ENCODE measurements at regions not wholly inside any gene's neighbourhood (a gene's known extent, or its start where the extent isn't known, plus 50 kb on each side); places are given as distances from the start of the nearest gene placed in this dataset.

DNA sequence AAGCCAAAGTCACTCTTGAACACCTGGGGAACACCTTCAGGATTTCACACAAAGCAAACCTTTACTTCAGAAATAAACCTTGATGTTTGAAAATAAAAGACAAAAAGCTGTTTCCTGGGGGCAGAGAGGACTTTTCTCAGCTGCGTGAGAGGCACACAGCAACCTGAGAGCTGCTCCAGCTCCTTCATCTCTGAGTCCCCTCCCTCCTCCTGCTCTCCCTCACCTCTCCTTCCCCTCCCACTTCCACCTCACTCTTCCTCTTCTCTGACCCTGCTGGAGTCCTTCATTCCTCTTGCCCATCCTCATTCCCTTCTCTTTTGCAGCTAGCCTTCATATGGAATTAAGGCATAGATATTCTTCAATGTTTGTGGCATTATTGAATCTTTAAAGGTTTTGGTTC, 208.4 kb downstream of the OMA1 start:
- no peaks in the 10 kb centered on the region for H3K36me3 ChIP-seq (ENCODE audit: low read depth)
- no peak overlapping the region for H2AFZ ChIP-seq
- no peaks in the 10 kb centered on the region for H3K9me2 ChIP-seq (ENCODE audit: insufficient read depth)
- DNase-seq: no peak
- no peaks in the 10 kb centered on the region for H3K79me2 ChIP-seq (ENCODE audit: low read depth)
- ChIA-PET POLR2A (ENCODE audit: unreplicated experiment) (no interaction called here), CTCF (no interaction called here)
- H3F3A ChIP-seq (ENCODE audit: insufficient read depth, low read depth): no peaks in the 10 kb centered on the region
- H3K4me2 ChIP-seq: no peak overlapping the region
- no peak overlapping the region for H3K4me3 ChIP-seq
- H3K4me1 ChIP-seq (replicated peaks; ENCODE audit: insufficient read depth): no peaks in the 10 kb centered on the region
- no peaks in the 10 kb centered on the region for H4K20me1 ChIP-seq (ENCODE audit: insufficient read depth)
- TF ChIP-seq EZH2 (IDR thresholded peaks at IDR 0.05; ENCODE audit: low read depth) (no peak), CTCF (conservative IDR thresholded peaks at IDR 0.05) (no peak)
- H3K27me3 ChIP-seq (ENCODE audit: insufficient read depth, low read depth): peaks cover 9% of the 10 kb centered on the region; the same call in 1 of the 2 replicates
- BruUV-seq (replicated peaks): no TSS peak
- H3K27ac ChIP-seq: no peak overlapping the region
- H3K9me3 ChIP-seq (ENCODE audit: insufficient read depth, low read depth): no peaks in the 10 kb centered on the region
- intact Hi-C loops (cut with micrococcal nuclease; ENCODE audit: unreplicated experiment): no loop called here

DNA sequence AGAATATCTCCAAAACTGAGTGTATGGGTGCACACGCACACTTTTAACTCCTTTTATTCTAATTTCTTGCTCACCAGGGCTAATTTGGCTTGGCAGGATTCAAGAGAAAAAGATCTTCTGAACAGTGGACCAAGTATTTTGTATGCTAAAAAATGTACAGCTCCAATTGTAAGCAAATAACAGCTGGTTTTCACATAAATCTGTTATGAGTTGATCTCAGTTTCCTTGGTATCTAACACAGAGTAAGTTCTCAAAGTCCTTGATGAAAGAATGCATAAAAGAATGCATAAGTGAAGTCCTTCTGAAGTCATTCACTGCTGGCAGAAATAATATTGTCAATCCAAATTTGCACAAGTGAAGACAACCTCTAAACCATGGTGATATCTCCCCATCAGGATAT, 213.0 kb downstream of the OMA1 start:
- no peak overlapping the region for H3K27ac ChIP-seq
- no peaks in the 10 kb centered on the region for H3K27me3 ChIP-seq (ENCODE audit: insufficient read depth, low read depth)
- H2AFZ ChIP-seq: no peak overlapping the region
- no peaks in the 10 kb centered on the region for H3K36me3 ChIP-seq (ENCODE audit: low read depth)
- H3K4me2 ChIP-seq: no peak overlapping the region
- TF ChIP-seq EZH2 (IDR thresholded peaks at IDR 0.05; ENCODE audit: low read depth) (no peak), CTCF (conservative IDR thresholded peaks at IDR 0.05) (no peak)
- H4K20me1 ChIP-seq (ENCODE audit: insufficient read depth): no peaks in the 10 kb centered on the region
- POLR2A ChIA-PET (ENCODE audit: unreplicated experiment): no interaction called here
- BruUV-seq (replicated peaks): no TSS peak
- CTCF ChIA-PET: no interaction called here
- DNase-seq: no peak
- intact Hi-C loops (cut with micrococcal nuclease; ENCODE audit: unreplicated experiment): no loop called here
- no peaks in the 10 kb centered on the region for H3K4me1 ChIP-seq (replicated peaks; ENCODE audit: insufficient read depth)
- H3K9me2 ChIP-seq (ENCODE audit: insufficient read depth): no peaks in the 10 kb centered on the region
- H3K4me3 ChIP-seq: no peak overlapping the region
- no peaks in the 10 kb centered on the region for H3F3A ChIP-seq (ENCODE audit: insufficient read depth, low read depth)
- H3K79me2 ChIP-seq (ENCODE audit: low read depth): no peaks in the 10 kb centered on the region
- H3K9me3 ChIP-seq (ENCODE audit: insufficient read depth, low read depth): no peaks in the 10 kb centered on the region

DNA sequence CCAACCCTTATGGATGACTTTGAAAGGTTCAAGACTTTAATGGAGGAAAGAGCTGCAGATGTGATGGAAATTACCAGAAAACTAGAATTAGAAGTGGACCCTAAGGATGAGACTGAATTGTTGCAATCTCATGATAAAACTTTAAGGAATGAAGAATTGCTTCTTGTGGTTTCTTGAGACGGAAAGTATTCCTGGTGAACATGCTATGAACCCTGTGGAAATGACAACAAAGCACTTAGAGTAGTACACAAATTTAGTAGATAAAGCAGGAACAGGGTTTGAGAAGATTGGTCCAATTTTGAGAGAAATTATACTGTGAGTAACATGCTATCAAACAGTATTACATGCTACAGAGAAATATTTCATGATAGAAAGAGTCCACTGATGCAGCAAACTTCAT, 215.4 kb downstream of the OMA1 start:
- Histone ChIP-seq H3K9me3 (ENCODE audit: insufficient read depth, low read depth) (no peaks in the 10 kb centered on the region), H4K20me1 (ENCODE audit: insufficient read depth) (no peaks in the 10 kb centered on the region), H2AFZ (no peak overlapping the region), H3K36me3 (ENCODE audit: low read depth) (no peaks in the 10 kb centered on the region), H3K79me2 (ENCODE audit: low read depth) (no peaks in the 10 kb centered on the region), H3K4me2 (no peak overlapping the region), H3K9me2 (ENCODE audit: insufficient read depth) (no peaks in the 10 kb centered on the region), H3K4me3 (no peak overlapping the region), H3K27me3 (ENCODE audit: insufficient read depth, low read depth) (no peaks in the 10 kb centered on the region), H3K4me1 (replicated peaks; ENCODE audit: insufficient read depth) (no peaks in the 10 kb centered on the region), H3F3A (ENCODE audit: insufficient read depth, low read depth) (no peaks in the 10 kb centered on the region), H3K27ac (no peak overlapping the region)
- ChIA-PET POLR2A (ENCODE audit: unreplicated experiment) (no interaction called here), CTCF (no interaction called here)
- TF ChIP-seq CTCF (conservative IDR thresholded peaks at IDR 0.05) (no peak), EZH2 (IDR thresholded peaks at IDR 0.05; ENCODE audit: low read depth) (no peak)
- intact Hi-C loops (cut with micrococcal nuclease; ENCODE audit: unreplicated experiment): no loop called here
- DNase-seq: no peak
- BruUV-seq (replicated peaks): no TSS peak

Measured in PC-9 (cell line).